Dedifferentiated amniotic fluid mesenchymal stem cell (primary cell): ENCODE measurements at regions not wholly inside any gene's neighbourhood (a gene's known extent, or its start where the extent isn't known, plus 50 kb on each side); places are given as distances from the start of the nearest gene placed in this dataset.
"Not testable (repeated sequence)": the region's sequence is repeated elsewhere in the genome, so short reads cannot be mapped to it uniquely, and the experiment has no call there.

Experiments used
- DNase-seq: peaks from one replicate; pipeline ENCODE4 v3.0.0-alpha.2; 2016; ENCODE audit errors: extremely low spot score

- DNase-seq = no peak
These were observed 707.8 kb upstream of the SALL3 start for GRCh38 chr18:78271790-78272189.

DNA sequence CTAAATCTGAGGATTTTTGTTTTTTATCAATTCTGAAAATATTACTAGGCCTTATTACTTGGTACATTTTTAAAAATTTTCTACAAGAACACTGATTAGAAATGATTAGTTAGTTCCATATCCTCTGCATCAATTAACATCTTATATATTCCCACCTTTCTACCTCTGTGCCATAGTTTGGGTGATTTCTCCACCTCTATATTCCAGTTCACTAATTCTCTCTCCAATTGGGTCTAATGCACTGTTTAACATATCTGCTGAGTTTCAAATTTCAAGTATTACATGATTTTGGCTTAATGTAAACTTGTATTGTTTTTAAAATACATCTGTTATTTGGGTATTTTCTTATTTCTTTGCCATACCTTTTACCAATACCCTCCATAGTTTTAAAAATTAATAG is 705.7 kb upstream of the SALL3 start:
- no peak for DNase-seq

DNA sequence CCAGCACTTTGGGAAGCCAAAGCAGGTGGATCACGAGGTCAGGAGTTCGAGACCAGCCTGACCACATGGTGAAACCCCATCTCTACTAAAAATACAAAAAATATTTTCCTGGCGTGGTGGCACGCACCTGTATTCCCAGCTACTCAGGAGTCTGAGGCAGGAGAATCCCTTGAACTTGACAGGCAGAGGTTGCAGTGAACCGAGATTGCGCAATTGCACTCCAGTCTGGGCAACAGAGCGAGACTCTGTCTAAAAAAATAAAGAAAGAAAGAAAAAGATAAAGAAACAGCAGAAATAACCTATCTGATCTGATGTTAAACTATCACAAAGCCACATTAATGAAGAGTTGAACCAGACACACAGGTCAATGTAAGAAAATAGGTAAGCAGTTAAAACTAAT is 696.2 kb upstream of the SALL3 start:
- not testable (repeated sequence) for DNase-seq

DNA sequence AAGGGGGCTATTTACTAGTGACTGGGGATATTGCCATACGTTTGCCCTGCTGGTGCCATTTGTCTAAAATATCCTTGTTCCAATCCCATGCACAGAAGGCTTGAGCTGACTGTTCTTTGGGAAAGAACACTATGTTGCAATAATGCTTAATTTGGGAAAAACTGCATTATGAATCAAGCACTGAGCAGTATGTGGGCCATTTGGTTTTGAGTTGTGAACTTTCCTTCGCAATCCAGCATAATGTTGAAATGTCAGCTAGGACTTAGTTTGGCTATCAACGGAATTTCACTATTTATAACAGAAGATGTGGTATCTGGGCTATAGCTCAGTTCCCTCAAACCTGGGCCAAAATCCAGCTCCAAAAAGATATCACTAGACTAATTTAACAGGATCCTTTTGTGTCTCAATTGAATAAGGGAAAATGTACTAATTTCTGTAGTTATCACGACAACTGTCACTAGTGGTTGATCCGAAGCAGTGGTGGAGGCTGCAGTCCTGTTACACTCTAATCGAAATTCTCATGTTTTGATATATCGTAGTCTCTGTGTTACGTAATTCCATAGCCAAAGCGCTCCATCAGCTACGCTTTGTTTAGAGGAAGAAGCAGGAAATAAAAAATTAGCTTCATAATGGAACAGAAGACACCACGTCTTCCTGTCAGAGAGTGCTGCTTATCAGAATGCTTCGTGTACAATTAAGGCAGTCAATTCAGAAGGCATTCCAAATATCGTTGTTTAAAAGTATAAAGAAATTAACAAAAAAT is 686.8 kb upstream of the SALL3 start:
- DNase-seq = no peak

DNA sequence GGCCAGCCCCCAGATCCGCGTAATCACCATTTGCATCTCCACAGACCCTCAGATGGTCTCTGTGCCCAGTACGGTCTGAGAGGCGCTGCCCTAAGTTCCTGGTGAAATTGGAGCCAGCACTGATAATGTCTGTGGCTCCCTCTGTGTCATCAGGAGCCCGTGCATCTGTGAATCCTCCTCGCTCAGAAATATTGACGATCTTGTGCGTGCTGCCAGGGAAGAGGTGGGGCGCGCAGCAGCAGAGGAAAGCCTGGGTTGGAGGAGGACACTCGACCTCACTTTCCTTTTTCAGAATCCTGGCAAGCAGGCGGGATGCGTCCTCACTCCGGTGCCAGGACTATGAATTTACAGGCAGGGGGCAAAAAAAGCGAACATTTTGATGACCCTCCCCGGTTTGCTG is 686.1 kb upstream of the SALL3 start:
- DNase-seq = no peak

GRCh38 chr18:78293940-78294541 is 685.6 kb upstream of the SALL3 start:
- DNase-seq = no peak

DNA sequence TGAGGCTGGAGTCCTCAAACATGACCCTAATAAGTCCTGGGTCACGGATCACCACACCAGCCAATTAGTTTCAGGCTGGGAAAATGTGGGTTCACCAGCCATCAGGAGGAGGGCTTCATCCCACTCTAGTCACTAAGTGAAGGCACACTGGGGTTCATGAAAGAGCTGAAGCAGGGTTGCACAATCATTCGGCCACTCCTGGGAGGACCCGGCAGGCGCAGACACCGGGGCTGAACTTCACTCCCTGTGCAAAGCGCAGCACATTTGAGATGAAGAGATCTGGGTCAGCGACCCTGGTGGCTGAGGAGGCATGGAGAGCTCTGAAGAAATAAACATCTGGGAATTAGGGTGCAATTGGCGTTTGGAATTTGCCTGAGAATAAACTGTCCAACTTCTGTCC is 684.4 kb upstream of the SALL3 start:
- DNase-seq = no peak

GRCh38 chr18:78296166-78296565 is 683.5 kb upstream of the SALL3 start:
- DNase-seq = no peak

DNA sequence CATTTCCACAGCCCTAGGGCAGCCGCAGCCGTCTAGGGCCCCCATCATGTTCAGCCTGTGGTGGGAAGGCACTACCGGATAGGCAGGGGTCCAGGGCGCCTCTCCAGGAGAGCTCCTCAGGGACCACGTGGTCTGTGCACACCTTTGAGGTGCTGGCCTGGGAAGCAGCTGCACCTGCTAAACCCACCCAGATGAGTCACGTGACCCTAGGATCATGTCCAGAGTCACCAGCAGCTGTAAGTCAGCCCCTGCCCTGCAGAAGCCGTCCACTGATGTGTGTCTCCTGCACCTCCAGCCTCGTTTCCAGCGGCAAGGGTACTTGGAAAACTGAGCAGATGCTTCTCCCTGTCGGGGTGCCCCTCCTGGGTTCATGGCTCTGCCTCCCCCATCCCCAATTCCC is 682.6 kb upstream of the SALL3 start:
- DNase-seq = no peak

- DNase-seq = no peak
These were observed 676.0 kb upstream of the SALL3 start for GRCh38 chr18:78303519-78304191.

DNA sequence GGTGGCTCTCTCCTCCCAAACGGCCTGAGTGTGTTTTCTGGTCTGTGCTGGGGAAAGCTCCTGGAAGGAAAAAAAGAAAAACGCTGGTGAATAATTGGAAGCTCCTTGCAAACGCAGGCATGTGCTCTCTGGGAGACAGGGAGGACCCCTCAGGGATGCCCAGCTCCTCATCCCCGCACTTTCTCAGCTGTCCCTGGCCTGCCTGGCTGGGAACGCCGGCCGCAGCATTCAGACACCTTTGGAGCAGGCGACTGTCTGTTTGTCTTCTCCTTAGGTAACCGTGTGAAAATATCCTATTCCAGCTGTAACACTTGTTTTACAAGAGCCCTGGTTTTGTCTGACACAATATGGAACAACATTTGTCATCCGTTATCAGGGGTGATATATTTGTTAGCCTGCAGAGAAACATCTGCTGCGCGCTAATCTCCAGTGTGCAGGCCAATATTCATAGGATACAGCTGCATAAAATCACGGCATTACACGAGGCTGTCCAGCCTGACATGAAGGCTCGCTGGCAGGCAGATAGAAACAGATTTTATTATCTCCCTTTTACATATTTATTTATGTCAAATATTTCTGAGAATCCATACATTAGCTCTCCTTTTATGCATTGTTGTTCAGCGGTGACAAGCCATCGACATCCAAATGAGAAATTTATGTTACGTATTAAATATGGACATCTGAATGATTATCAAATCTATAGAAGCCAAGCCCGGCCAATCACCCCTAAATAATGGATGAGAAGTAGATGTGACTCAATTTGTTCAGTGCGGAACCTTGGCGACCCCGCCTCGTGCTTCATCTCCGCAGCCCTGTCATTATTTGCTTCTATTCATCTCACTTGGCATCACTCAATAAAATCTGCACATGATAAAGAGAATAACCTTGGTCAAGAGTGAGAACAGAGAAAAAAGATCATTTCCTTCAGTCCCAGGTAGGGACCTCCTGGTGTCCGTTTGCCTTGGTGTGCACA is 675.1 kb upstream of the SALL3 start:
- no peak for DNase-seq

DNA sequence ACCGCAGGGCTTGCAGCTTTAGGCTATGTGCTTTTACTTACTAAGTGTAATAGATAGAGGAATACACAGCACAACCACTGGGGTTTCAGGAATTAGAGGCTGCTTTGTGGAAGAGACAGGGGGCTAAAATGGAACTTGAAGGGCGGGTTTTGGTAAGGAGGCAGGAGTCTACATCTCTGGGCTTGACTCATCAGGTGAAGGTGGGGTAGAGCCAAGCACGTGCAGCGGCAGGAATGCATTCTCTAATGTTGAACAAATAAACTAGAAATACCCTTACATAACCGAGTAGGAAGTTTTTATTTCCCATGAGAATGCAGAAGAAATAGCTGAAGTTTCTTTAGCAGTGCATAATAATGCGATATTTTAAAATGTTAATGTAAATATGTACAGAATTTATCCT is 673.8 kb upstream of the SALL3 start:
- DNase-seq = no peak

- DNase-seq = no peak
These were observed 670.3 kb upstream of the SALL3 start for GRCh38 chr18:78309307-78309706.

GRCh38 chr18:78309924-78310323 is 669.7 kb upstream of the SALL3 start:
- no peak for DNase-seq

- no peak for DNase-seq
These were observed 660.4 kb upstream of the SALL3 start for GRCh38 chr18:78319264-78319663.

DNA sequence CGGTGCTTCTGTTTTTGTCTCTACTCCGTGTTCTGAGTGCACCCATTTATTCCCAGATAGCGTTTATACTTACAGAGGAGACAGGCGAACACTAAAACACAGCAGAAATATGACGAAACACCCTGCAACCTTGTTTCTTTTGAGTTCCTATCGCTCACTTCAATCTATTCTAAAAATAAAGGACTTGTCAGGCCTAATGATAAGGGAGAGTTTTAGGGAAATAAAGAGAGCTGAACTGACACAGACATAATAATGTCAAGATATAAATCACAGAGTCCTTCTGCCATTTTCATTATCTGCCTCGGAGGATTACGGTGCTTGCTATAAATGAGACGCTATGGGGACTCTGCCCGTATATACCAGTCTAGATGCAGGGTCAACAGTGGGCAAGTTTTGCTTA is 659.7 kb upstream of the SALL3 start:
- no peak for DNase-seq

DNA sequence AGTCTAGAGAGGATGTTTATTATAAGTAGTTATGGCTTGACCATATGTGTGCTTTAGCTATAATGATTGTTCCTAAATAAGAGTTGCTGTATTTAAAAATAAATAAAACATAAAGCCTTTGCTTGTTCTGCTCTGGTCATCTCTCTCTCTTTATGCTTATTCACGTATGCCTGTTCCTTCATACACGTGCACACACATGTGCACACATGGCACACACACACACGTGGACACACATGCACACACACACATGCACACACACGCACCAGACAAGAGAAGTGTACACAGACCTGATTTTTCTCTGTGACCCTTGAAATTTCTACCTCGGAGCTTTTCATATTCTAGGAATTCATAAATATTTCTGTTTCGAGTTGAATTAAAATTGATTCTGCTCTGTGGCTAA is 658.2 kb upstream of the SALL3 start:
- no peak for DNase-seq

DNA sequence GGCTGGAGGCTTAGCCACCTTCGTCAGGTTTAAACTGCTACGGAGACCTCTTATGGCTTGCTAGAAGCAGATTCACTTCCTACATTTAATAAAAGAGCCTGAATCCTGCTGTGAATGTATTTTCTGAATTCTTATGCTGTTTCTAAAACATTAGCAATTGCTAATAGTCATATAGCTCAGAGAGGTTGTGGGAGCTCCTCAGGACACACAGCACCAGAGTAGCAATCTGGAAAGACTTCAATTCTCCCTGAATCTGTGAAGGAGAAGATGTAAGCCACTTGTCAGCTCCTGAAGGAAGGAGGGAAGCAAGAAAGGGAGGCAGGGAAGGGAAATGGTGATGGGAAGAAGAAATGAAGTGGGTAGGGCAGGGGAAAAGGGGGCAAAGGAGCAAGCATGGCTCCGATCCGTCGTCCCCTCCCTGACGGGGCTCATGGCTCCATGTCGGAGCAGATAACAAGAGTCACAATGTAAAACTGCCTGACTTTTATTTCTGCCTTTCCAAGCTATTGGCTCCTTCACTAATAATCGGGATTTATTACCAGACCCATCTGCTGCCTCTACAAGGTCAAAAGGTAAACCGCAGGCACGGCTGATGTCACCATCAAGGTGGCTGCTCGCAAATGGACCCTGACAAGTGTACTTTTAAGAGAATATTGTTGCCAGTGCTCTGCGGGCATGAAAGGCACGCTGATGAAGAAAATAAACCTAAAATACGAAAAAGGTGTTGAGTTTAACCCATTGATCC is 656.0 kb upstream of the SALL3 start:
- no peak for DNase-seq

DNA sequence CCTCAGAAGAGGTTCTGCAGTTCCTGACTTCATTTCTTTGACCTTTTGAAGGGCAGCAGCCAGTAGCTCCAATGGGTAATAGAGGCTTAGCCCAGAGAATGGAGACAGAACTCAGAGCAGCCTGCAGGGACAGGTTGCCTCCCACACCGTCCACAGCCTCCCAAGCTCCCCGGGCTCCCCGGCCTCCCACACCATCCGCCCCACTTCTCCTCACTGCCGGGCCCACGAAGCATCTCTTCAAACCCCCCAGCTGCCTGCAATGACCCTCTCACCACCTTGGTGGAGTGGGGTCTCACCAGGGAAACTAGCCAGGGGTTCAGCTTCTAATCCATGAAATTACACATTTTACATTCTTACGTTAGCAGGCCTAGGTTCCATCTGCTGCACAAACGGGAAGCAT is 652.0 kb upstream of the SALL3 start:
- no peak for DNase-seq

DNA sequence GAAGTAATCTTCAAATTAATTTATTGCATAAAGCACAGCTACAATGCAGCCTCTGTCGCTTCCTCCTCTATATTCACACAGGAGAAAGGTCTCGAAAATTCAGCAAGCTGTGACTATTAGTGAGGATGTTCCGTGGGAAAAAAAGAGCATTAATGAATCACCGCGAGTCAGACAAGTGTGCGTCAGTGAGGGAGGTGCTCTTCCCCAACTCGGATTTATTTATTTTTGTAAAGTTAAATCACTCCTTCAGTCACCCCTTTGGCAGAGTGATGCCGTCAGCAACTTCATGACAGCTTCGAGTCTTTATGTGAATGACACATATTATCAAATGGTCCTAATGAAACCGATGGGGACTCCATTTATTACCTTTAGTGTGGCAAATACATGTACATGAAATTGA is 648.9 kb upstream of the SALL3 start:
- no peak for DNase-seq

GRCh38 chr18:78352910-78353309 is 626.7 kb upstream of the SALL3 start:
- DNase-seq = no peak
